ENCODE measurements at regions not wholly inside any gene's neighbourhood (a gene's known extent, or its start where the extent isn't known, plus 50 kb on each side); places are given as distances from the start of the nearest gene placed in this dataset.

- ATAC-seq (ENCODE audit: insufficient read depth, low FRiP score) (no peak), DNase-seq (no peak)
- Histone ChIP-seq H3K9ac (ENCODE audit: insufficient read depth in 1 of 2, low read length in 2 of 2) (no peak overlapping the region), H3K27me3 (ENCODE audit: control insufficient read depth in 3 of 3, insufficient read depth in 3 of 3, low read length in 2 of 3) (no peaks in the 10 kb centered on the region), H3K36me3 (ENCODE audit: control insufficient read depth in 4 of 4, insufficient read depth in 4 of 4, low read length in 4 of 4) (no peaks in the 10 kb centered on the region), H3K4me1 (ENCODE audit: control insufficient read depth in 5 of 5, insufficient read depth in 5 of 5, low read length in 5 of 5) (no peaks in the 10 kb centered on the region), H3K4me3 (no peak overlapping the region), H3K9me3 (ENCODE audit: control insufficient read depth in 4 of 4, insufficient read depth in 3 of 4, low read length in 3 of 4) (no peaks in the 10 kb centered on the region), H3K27ac (ENCODE audit: low read depth in 1 of 2, low read length in 1 of 2) (no peak overlapping the region)
- TF ChIP-seq, protein P1, sequence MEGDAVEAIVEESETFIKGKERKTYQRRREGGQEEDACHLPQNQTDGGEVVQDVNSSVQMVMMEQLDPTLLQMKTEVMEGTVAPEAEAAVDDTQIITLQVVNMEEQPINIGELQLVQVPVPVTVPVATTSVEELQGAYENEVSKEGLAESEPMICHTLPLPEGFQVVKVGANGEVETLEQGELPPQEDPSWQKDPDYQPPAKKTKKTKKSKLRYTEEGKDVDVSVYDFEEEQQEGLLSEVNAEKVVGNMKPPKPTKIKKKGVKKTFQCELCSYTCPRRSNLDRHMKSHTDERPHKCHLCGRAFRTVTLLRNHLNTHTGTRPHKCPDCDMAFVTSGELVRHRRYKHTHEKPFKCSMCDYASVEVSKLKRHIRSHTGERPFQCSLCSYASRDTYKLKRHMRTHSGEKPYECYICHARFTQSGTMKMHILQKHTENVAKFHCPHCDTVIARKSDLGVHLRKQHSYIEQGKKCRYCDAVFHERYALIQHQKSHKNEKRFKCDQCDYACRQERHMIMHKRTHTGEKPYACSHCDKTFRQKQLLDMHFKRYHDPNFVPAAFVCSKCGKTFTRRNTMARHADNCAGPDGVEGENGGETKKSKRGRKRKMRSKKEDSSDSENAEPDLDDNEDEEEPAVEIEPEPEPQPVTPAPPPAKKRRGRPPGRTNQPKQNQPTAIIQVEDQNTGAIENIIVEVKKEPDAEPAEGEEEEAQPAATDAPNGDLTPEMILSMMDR (IDR thresholded peaks at IDR 0.05; ENCODE audit: control extremely low read depth, extremely low read depth) = no peak
- 84 to 91% methylated on average over 17 to 23 of the region's 23 CpGs for WGBS, 2 donors
Observed at GRCh38 chr2:241982706-241983570, 113.4 kb downstream of the RTP5 start.

GRCh38 chr2:241983571-241984270, 114.2 kb downstream of the RTP5 start:
- Histone ChIP-seq H3K27ac (ENCODE audit: low read depth in 1 of 2, low read length in 1 of 2) (no peak overlapping the region), H3K4me1 (ENCODE audit: control insufficient read depth in 5 of 5, insufficient read depth in 5 of 5, low read length in 5 of 5) (no peaks in the 10 kb centered on the region), H3K9ac (ENCODE audit: insufficient read depth in 1 of 2, low read length in 2 of 2) (no peak overlapping the region), H3K36me3 (ENCODE audit: control insufficient read depth in 4 of 4, insufficient read depth in 4 of 4, low read length in 4 of 4) (no peaks in the 10 kb centered on the region), H3K27me3 (ENCODE audit: control insufficient read depth in 3 of 3, insufficient read depth in 3 of 3, low read length in 2 of 3) (no peaks in the 10 kb centered on the region), H3K9me3 (ENCODE audit: control insufficient read depth in 4 of 4, insufficient read depth in 3 of 4, low read length in 3 of 4) (no peaks in the 10 kb centered on the region), H3K4me3 (no peak overlapping the region)
- 87 to 89% methylated on average over 21 to 22 of the region's 22 CpGs for WGBS, 2 donors
- ATAC-seq (ENCODE audit: insufficient read depth, low FRiP score) (no peak), DNase-seq (no peak)
- TF ChIP-seq, protein P1 (IDR thresholded peaks at IDR 0.05; ENCODE audit: control extremely low read depth, extremely low read depth) = no peak

DNA sequence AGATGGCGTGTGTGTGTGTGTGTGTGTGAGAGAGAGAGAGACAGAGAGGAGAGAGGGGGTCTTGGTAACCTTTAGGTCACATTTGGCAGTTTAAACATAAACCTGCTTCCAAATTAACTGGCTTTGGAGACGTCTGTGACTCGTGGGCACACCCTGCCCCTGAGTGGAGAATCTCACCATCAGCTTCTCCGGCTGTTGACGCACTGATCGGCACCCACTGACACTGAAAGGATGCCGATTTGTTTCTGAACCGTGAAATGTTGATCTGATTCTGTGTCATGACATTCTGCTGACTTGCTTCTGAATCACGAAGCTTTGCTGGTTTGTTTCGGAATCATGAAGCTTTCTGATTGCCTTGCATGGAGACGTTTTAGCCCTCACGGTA, 114.7 kb downstream of the RTP5 start:
- Histone ChIP-seq H3K9me3 (ENCODE audit: control insufficient read depth in 4 of 4, insufficient read depth in 3 of 4, low read length in 3 of 4) (no peaks in the 10 kb centered on the region), H3K27ac (ENCODE audit: low read depth in 1 of 2, low read length in 1 of 2) (no peak overlapping the region), H3K27me3 (ENCODE audit: control insufficient read depth in 3 of 3, insufficient read depth in 3 of 3, low read length in 2 of 3) (no peaks in the 10 kb centered on the region), H3K9ac (ENCODE audit: insufficient read depth in 1 of 2, low read length in 2 of 2) (no peak overlapping the region), H3K4me3 (no peak overlapping the region), H3K4me1 (ENCODE audit: control insufficient read depth in 5 of 5, insufficient read depth in 5 of 5, low read length in 5 of 5) (no peaks in the 10 kb centered on the region), H3K36me3 (ENCODE audit: control insufficient read depth in 4 of 4, insufficient read depth in 4 of 4, low read length in 4 of 4) (no peaks in the 10 kb centered on the region)
- no peak for DNase-seq
- TF ChIP-seq, protein P1 (IDR thresholded peaks at IDR 0.05; ENCODE audit: control extremely low read depth, extremely low read depth) = no peak
- whole genome bisulfite sequencing, 2 donors = 77 to 92% methylated on average over 10 to 12 of the region's 12 CpGs
- ATAC-seq (ENCODE audit: insufficient read depth, low FRiP score) = no peak

All from lung (tissue), 11 donors.